ENCODE measurements at regions not wholly inside any gene's neighbourhood (a gene's known extent, or its start where the extent isn't known, plus 50 kb on each side); places are given as distances from the start of the nearest gene placed in this dataset.

DNA sequence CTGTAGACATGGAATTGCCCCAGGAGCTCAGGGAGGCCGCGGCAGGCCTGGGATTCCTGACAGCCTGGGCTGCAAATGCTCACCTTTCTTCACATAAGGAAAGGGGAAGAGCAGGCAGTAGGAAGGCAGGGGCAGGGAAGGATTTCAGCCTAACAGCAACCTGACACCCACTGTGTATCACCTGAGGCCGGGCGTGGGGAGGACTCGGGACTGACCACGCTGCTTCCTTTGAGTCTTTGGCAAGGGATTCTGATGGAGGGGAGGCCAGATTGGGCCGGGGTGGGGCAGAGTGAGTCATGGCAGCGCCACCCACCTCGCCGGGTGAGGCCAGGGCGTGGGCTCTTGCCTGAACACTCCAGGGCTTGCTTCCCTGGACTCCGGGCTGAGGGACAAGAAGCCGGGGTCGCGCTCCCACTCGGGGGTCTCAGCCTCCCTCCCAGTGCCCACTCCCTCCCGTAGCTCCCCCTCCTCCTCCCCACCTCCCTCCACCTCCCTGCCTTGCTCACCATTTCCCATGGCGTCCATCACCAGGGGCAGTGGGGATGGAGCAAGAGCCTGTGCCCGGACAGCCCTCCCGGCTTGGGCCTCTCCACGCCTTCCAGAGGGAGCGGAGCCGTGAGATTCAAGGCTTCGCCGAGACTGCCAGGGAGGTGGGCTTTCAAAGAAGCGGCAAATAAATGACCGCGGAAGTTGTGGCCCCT lies 247.9 kb upstream of the RTL1 start:
- no peak for DNase-seq

DNA sequence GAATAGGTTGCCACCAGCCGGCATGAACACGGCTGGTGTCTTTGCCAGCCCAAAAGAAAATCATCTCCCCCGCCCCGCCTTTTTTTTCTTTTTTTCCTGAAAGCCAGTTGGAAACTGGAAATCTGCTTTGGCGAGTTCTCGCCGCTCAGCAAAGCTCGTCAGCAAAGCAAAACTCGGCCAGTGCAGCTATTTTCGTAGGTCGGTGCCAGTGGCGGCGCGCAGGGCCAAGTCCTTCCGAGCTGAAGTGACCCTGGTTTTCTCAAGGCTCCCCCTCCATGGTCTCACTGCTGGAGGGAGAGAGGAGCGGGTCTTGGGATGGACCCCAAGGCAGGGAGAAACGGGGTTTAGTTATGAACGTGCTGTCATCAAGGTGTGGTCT lies 248.4 kb upstream of the RTL1 start:
- DNase-seq: no peak

- DNase-seq: no peak
Observed at GRCh38 chr14:101152855-101153254, 249.3 kb upstream of the RTL1 start.

DNA sequence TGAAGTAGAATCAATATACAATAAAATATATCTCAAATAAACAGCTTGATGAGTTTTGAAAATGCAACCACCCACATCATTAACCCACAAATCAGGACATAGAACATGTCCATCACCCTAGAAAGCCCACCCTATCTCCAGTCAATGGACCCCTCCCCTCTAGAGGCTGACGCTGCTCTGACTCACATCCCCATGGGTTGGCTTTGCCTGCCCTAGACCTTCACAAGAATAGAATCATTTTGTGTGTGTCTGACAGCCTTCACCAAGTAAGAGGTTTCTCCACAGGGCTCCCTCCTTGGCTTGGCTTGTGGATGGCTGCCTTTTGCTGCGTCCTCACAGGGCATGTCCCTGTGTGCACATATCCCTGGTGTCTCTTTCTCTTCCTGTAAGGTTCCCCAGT lies 250.2 kb upstream of the RTL1 start:
- DNase-seq: no peak

- DNase-seq: no peak
Observed at GRCh38 chr14:101155575-101155974, 252.1 kb upstream of the RTL1 start.

DNA sequence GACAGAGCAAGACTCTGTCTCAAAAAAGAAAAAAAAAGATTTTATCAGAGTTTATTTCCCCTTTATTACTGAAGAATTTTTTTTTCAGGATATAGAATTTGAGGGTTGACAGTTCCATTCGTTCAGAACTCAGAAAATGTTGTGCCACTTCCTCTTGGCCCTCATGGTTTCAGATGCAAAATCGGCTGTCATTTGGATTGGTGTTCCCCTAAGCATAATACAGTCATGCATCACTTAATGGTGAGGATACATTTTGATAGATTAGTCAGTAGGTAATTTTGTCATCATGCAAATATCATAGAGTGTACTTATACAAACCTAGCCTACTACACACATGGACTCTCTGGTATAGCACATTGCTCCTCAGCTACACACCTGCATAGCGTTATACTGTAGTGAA lies 263.9 kb upstream of the RTL1 start:
- DNase-seq: no peak

DNA sequence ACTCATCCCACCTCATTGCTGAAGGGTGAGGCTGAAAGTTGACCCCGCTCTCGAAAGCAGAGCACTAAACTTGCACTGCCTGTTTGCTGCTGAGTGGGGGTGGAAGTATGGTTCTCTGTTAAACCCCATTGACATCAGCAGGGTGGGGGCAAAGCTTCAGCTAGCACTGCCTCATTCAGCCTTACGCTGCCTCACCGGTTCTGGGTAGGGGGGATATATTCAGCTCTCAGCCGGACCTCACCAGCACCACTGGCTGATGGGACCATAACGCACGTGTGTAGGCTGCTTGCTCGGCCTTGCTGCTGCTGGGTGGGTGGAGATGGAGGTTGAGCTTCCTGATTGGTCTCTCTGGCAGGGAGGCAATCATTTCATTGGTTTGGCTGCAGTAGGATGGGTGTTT lies 265.7 kb upstream of the RTL1 start:
- no peak for DNase-seq

GRCh38 chr14:101171650-101172049 lies 268.1 kb upstream of the RTL1 start:
- DNase-seq: no peak

DNA sequence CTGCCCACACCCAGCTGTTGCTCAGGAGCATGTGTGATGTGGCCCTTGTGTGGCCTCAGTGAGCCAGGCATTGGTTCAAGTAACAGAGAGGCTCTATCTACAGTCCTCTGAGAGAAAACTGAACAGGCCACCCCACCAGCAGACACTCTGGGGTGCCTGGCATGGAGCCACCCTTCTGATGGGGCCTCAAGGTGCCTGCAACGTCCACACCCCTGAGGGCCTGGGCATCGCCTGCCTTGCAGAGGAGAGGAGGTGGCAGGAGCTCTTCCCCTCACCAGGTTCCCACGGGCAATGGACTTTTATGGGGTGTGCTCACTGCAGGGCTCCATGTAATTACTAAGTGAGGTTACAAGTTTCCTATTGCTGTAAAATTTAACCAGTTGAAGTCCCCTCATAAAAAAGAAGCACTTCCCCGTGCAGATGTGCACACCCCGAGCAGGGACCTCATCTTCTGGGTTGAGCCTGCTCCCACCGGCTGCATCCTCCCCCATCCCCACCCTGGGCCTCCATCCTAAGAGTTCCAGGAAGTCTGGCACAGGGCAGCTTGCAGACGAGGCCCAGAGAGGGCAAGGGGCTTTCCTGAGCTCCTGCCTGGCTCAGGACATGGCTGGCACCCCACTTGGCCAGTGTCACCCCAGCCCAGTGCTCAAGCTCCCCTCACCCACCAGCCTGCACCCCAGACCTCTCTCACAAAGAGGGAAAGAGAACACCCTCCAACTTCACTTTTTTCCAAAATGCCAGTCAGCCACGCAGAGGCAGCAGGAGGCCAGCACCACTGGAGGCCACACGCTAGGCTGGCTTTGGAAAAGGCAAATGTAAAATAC lies 270.4 kb upstream of the RTL1 start:
- DNase-seq: no peak

DNA sequence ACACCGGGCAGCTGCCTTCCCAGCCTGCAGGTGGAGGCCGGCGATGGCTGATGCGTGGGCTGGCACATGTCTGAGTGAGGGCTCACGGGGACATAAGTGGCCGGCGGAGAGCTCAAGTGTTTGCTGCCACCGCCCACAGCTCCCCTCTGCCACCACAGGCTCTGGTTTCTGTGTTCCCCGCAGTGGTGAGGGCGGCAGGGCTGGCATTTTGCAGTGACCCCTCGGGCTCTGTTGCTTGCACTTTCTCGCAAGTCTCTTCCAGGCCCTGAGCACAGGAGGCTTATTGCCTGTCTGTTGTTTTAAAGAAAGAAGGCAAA lies 271.0 kb upstream of the RTL1 start:
- no peak for DNase-seq

- no peak for DNase-seq
Observed at GRCh38 chr14:101174980-101175606, 271.6 kb upstream of the RTL1 start.

- DNase-seq: no peak
Observed at GRCh38 chr14:101175731-101176534, 272.4 kb upstream of the RTL1 start.

DNA sequence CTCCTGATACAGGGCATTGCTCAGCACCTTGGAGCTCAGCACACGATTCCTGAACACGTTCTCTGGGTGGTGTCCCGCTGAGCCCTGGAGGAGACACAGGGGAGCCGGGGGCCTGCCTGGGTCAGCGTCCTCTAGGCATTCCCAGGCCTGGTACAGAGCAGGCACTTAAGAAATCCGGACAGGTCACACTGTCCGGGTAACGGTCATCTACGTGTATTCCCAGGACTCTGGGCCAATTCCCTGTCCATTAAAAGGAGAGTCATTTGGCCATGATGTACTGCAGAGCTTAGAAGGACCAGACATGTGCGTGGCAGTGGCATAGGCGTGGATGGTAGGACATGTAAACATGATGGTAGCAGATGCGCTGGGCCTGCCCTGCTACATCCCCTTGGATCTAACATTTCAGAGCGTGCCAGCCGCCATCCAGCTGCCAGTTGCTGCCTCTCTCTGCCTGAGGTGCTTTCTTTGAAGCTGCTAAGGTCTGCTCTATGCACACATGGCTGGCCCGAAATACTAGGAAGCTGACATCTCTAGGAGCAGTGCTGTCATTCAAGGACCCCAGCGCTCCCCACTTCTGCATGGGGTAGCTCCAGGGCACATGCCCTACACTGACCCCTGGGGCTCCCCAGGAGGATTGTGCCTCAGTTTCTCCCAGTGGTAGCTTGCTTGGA lies 273.1 kb upstream of the RTL1 start:
- DNase-seq: no peak

DNA sequence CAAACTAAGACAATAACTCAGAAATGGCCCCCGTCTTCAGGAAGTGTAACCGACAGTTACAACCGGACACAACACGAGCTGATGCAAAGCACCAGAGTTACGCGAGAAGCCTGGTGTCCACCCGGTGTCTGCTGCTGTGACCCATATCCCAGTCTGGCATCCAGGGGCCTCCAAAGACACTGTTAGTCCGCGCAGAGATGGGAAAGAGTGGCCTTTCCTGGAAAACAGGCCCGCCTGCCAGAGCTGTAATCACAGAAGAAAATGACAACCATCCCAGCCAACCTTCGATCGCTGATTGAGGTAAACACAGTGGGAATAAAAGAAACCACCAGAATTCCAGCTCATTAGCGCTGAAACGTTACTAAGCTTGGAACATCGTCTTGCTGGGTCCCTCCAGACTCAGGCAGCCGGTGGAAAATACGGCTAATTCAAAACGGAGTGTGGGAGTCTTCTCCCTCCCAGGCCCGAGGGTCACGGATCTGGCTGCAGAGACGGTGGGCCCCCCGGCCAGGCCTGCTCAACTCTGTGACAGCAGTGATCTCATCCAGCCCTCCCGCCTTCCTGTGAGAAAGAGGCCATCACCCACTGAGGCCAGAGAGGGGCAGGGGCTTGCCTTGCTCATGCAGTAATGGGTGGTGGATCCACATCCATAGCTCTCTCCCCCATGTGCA lies 273.9 kb upstream of the RTL1 start:
- DNase-seq: no peak

DNA sequence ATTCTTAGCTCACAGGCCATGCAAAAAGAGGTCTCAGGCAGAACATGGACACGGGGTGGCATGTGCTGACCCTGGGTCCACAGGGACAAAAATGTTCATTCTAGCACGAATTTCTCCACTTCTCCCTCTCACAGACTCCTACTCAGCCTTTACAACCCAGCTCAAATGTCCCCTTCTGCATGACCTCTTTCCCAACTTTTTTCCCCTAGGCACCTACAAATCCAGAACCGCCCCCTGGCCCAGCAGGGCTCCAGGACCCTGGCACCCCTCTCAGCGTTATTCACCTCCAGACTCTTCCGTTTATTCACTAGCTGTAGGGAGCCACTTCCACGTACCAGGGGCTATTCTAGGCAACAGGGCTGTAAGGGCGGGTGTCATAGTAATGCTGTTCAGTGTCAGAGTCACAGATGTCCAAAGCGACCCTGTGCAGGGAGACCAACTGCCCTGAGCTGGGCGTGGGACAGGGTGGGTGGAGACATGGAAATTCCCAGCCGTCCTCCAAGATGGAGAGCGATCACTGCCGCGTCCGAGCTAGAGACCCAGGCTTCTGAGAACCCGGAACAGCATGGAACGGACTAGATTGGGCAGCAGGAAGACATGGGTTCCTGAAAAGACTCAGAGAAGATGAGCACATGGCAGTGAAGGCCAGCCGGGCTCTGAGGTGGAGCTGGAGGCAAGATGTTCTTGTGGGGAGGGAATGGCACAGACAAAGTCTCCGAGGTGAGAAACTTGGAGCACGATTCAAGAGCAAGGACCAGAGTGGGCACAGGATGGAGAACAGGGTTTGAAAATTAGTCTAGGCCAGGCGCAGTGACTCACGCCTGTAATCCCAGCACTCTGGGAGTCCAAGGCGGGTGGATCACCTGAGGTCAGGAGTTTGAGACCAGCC lies 274.9 kb upstream of the RTL1 start:
- DNase-seq: no peak

GRCh38 chr14:101179691-101180211 lies 276.2 kb upstream of the RTL1 start:
- no peak for DNase-seq

DNA sequence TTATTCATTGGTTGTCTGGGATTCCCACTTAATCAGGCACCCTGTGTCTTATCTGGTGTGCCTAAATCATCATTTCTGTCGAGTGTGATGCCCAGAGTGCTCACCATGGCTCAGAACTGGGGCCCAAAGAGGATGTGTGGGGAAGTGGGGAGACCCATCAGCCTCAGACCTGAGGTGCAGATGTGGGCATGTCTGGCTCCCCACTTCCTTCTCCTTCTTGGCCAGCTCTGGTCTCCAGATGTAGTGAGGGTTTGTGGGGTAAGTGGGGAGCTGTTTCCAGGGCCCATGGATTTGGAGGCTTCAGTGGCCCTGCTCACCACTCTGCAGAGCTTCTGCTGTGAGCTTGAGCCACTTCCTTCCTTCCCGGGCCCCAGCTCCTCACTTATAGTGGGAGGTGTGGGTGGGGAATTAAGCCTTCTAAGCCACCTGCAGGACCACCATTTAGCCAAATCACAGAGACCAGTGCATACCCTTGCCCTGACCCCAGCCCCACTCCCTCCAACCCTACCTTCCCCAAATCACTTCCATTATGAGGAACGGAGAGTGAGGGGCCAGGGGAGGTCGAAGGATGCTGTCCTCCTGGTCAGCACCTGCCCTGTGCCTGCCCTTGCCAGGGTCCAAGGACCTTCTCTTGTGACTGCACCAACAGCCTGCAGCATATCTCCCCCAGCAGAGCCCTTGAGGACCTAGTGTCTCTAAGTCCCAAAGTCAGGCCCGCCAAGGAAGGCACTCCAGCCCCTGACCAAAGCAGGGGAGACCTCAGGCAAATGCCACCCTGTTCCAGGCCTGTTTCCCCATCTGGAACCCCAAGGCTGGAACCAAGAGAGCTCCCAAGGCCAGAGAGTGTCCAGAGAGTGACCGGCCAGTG lies 278.2 kb upstream of the RTL1 start:
- DNase-seq: no peak

GRCh38 chr14:101182476-101182875 lies 279.0 kb upstream of the RTL1 start:
- no peak for DNase-seq

- DNase-seq: no peak
Observed at GRCh38 chr14:101183376-101184103, 280.0 kb upstream of the RTL1 start.
